Upper lobe of left lung (tissue), 4 donors: ENCODE measurements at regions not wholly inside any gene's neighbourhood (a gene's known extent, or its start where the extent isn't known, plus 50 kb on each side); places are given as distances from the start of the nearest gene placed in this dataset.

Source experiments
- CTCF ChIP-seq, 6 experiments: fragments of 450-650 bp in 4 of 6; fragments of 200-600 bp in 2 of 6; sonication (generic) in 2 of 6; IDR thresholded peaks; one replicate each; pipeline ENCODE4 v1.5.1; 2016 to 2019; ENCODE audit warnings: antibody characterized with exemption in 6 of 6
- EP300 ChIP-seq, 4 donors: sonication (generic); formaldehyde crosslinking; IDR thresholded peaks; one replicate each; pipeline ENCODE4 v1.5.1; 2017; ENCODE audit warnings: antibody characterized with exemption in 4 of 4, control low read depth in 2 of 4
- POLR2A ChIP-seq, 4 donors: fragments of 450-650 bp; IDR thresholded peaks; one replicate each; pipeline ENCODE4 v1.5.1; 2016 to 2017; ENCODE audit warnings: antibody characterized with exemption in 4 of 4, mild to moderate bottlenecking in 2 of 4
- POLR2AphosphoS5 ChIP-seq, 2 donors: sonication (generic); formaldehyde crosslinking; IDR thresholded peaks; one replicate each; pipeline ENCODE4 v1.5.1; 2017; ENCODE audit warnings: antibody characterized with exemption in 2 of 2

- TF ChIP-seq POLR2A (IDR thresholded peaks at IDR 0.05): no peak
- TF ChIP-seq CTCF (IDR thresholded peaks at IDR 0.05): no peak
- TF ChIP-seq POLR2AphosphoS5 (IDR thresholded peaks at IDR 0.05): no peak
- TF ChIP-seq EP300 (IDR thresholded peaks at IDR 0.05): no peak
Observed at GRCh38 chr4:154989511-154989910, 208.4 kb downstream of the RBM46 start.
